ENCODE measurements at regions not wholly inside any gene's neighbourhood (a gene's known extent, or its start where the extent isn't known, plus 50 kb on each side); places are given as distances from the start of the nearest gene placed in this dataset.

- no peak overlapping the region for H3K4me3 ChIP-seq
- H3K36me3 ChIP-seq, result no peaks in the 10 kb centered on the region
- no peaks in the 10 kb centered on the region for H3K9me3 ChIP-seq
- DNase-seq (ENCODE audit: extremely low spot score), result no peak
- H3K27ac ChIP-seq (replicated peaks in 1 of 4), result no peak overlapping the region
- H3K27me3 ChIP-seq, result peaks cover 0 to 8% (median 0%) of the 10 kb centered on the region in 4 donors
- TF ChIP-seq POLR2AphosphoS5 (IDR thresholded peaks at IDR 0.05), result no peak
- no peak for TF ChIP-seq POLR2A (IDR thresholded peaks at IDR 0.05; ENCODE audit: low read depth)
- no peak for TF ChIP-seq EP300 (IDR thresholded peaks at IDR 0.05)
- no peak for TF ChIP-seq CTCF (IDR thresholded peaks at IDR 0.05)
- H3K4me1 ChIP-seq, result no peaks in the 10 kb centered on the region
- intact Hi-C loops (cut with DNase I), result no loop called here
- WGBS, result 73% methylated on average over 5 of the region's 5 CpGs
Observed at GRCh38 chr18:24582771-24583170, 122.3 kb downstream of the HRH4 start.

GRCh38 chr18:24584205-24584604 is 123.8 kb downstream of the HRH4 start:
- TF ChIP-seq POLR2A (IDR thresholded peaks at IDR 0.05; ENCODE audit: low read depth) (no peak), EP300 (IDR thresholded peaks at IDR 0.05) (no peak), CTCF (IDR thresholded peaks at IDR 0.05) (no peak), POLR2AphosphoS5 (IDR thresholded peaks at IDR 0.05) (no peak)
- no peaks in the 10 kb centered on the region for H3K4me1 ChIP-seq
- 91% methylated on average over 8 of the region's 8 CpGs for WGBS

GRCh38 chr18:24584813-24585212 is 124.4 kb downstream of the HRH4 start:
- whole genome bisulfite sequencing, result 42% methylated on average over 5 of the region's 5 CpGs
- no peak overlapping the region for H3K27ac ChIP-seq (replicated peaks in 1 of 4)
- H3K9me3 ChIP-seq, result no peaks in the 10 kb centered on the region
- TF ChIP-seq POLR2AphosphoS5 (IDR thresholded peaks at IDR 0.05) (no peak), POLR2A (IDR thresholded peaks at IDR 0.05; ENCODE audit: low read depth) (no peak), EP300 (IDR thresholded peaks at IDR 0.05) (no peak), CTCF (IDR thresholded peaks at IDR 0.05) (no peak)
- intact Hi-C loops (cut with DNase I), result no loop called here
- H3K36me3 ChIP-seq, result no peaks in the 10 kb centered on the region
- no peak overlapping the region for H3K4me3 ChIP-seq
- peak; percentile 45 for DNase-seq (ENCODE audit: extremely low spot score)
- peaks cover 0 to 23% (median 0%) of the 10 kb centered on the region in 4 donors for H3K27me3 ChIP-seq
- H3K4me1 ChIP-seq, result no peaks in the 10 kb centered on the region

More at GRCh38 chr18:24584205-24584604, 123.8 kb downstream of the HRH4 start:
- H3K27me3 ChIP-seq, result peaks cover 0 to 19% (median 0%) of the 10 kb centered on the region in 4 donors
- intact Hi-C loops (cut with DNase I), result no loop called here
- DNase-seq (ENCODE audit: extremely low spot score), result peak; percentile 66
- no peak overlapping the region for H3K4me3 ChIP-seq
- H3K9me3 ChIP-seq, result no peaks in the 10 kb centered on the region
- H3K27ac ChIP-seq (replicated peaks in 1 of 4), result no peak overlapping the region
- H3K36me3 ChIP-seq, result no peaks in the 10 kb centered on the region

- DNase-seq (ENCODE audit: extremely low spot score), result peak; percentile 77
- TF ChIP-seq EP300 (IDR thresholded peaks at IDR 0.05) (no peak), POLR2A (IDR thresholded peaks at IDR 0.05; ENCODE audit: low read depth) (no peak), CTCF (IDR thresholded peaks at IDR 0.05) (no peak), POLR2AphosphoS5 (IDR thresholded peaks at IDR 0.05) (no peak)
- Histone ChIP-seq H3K4me1 (no peaks in the 10 kb centered on the region), H3K27ac (replicated peaks in 1 of 4) (no peak overlapping the region), H3K4me3 (no peak overlapping the region), H3K9me3 (no peaks in the 10 kb centered on the region), H3K27me3 (peaks cover 0 to 23% (median 0%) of the 10 kb centered on the region in 4 donors), H3K36me3 (no peaks in the 10 kb centered on the region)
- 43% methylated on average over 6 of the region's 6 CpGs for WGBS
- intact Hi-C loops (cut with DNase I), result no loop called here
Observed at GRCh38 chr18:24585996-24586566, 125.6 kb downstream of the HRH4 start.
